Epithelial cell of proximal tubule (primary cell): ENCODE measurements at regions not wholly inside any gene's neighbourhood (a gene's known extent, or its start where the extent isn't known, plus 50 kb on each side); places are given as distances from the start of the nearest gene placed in this dataset.

ENCODE experiments used
- DNase-seq: peaks from one replicate; pipeline ENCODE4 v3.0.0-alpha.2; 2011; ENCODE audit warnings: low read depth
- H3K4me3 ChIP-seq: 2 replicates; pipeline ENCODE4 v1.5.1; 2011; ENCODE audit warnings: low read depth, mild to moderate bottlenecking, low read length
- TF ChIP-seq, protein P1 (sequence below): conservative IDR thresholded peaks from 2 replicates; pipeline ENCODE4 v1.5.1; 2012; ENCODE audit warnings: low read depth, mild to moderate bottlenecking, low read length

GRCh38 chr3:193780397-193780796 is 187.4 kb downstream of the OPA1 start:
- TF ChIP-seq, protein P1, sequence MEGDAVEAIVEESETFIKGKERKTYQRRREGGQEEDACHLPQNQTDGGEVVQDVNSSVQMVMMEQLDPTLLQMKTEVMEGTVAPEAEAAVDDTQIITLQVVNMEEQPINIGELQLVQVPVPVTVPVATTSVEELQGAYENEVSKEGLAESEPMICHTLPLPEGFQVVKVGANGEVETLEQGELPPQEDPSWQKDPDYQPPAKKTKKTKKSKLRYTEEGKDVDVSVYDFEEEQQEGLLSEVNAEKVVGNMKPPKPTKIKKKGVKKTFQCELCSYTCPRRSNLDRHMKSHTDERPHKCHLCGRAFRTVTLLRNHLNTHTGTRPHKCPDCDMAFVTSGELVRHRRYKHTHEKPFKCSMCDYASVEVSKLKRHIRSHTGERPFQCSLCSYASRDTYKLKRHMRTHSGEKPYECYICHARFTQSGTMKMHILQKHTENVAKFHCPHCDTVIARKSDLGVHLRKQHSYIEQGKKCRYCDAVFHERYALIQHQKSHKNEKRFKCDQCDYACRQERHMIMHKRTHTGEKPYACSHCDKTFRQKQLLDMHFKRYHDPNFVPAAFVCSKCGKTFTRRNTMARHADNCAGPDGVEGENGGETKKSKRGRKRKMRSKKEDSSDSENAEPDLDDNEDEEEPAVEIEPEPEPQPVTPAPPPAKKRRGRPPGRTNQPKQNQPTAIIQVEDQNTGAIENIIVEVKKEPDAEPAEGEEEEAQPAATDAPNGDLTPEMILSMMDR, result no peak
- no peak overlapping the region for H3K4me3 ChIP-seq
- DNase-seq, result no peak

- DNase-seq, result no peak
- TF ChIP-seq, protein P1, result peak; percentile 93
- H3K4me3 ChIP-seq, result no peak overlapping the region
Measured at GRCh38 chr3:193780810-193781478, 187.9 kb downstream of the OPA1 start.

DNA sequence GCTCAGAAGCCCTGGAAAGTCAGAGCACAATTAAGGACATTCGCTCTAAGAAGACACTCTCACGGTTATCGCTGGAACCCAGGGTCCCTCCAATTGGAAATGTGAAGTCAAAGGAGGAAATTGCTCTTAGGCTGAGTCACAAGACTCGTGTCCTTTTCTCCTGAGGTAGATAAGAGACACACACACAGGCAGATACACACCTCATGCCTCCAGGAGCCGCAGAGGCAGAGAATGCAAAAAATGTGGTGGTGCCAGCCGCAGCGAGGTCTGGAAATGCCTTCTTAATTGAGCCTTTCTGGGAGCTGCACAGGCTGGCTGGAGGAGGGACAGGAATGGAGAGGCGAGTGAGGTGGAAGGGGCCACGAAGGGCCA is 189.3 kb downstream of the OPA1 start:
- H3K4me3 ChIP-seq, result no peak overlapping the region
- DNase-seq, result peak; percentile 66
- TF ChIP-seq, protein P1, result no peak

DNA sequence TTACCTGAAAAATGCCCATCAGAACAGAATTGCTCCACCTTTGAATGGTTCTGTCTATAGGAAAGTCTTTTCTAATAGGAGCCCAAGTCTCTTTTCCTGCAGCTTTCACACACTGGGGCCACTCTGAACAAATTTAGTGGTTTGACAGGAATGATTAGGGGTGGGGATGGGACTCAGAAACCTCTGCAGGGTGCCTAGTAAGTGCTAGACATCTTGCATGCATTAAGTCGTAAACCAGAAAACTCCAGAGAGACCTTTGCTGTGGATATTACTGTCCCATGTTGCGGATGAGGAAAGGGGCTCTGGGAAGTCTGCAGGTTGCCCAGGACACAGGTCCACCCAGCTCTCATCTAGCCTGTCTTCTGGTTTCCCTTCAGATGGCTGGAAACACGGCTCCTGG is 189.7 kb downstream of the OPA1 start:
- no peak overlapping the region for H3K4me3 ChIP-seq
- TF ChIP-seq, protein P1, result no peak
- DNase-seq, result no peak

DNA sequence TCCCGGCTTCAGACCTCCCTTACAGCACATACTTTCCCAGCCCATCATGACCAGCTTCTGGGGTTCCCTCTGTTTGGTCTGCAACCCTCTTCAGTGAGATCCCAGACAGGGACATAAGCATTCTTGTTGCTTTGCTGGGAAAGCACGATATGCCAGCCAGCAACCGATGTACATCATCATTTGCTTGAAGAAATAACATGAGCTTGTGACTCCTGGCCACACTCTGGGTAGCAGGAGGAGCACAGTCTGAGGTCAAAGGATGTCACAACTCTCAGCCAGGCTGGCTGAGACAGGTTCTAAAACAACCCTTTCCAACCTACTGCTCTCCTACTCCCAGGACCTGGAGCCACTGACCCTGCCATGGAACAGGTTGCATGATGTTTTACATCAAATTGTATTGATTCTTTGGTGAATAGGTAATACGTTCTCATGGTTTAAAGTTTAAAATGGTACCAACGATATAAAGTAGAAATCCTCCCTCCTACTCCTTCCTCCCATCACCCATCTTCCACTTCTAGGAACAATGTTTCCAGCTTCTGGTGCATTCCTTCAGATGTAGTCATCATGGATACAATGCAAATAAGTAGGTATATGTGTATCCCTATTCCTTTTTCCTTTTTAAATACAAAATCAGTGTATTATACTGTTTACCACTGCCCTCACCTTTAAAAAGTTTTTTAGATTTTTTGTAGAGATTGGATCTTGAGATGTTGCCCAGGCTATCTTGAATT is 190.3 kb downstream of the OPA1 start:
- H3K4me3 ChIP-seq, result no peak overlapping the region
- no peak for DNase-seq
- TF ChIP-seq, protein P1, result no peak

DNA sequence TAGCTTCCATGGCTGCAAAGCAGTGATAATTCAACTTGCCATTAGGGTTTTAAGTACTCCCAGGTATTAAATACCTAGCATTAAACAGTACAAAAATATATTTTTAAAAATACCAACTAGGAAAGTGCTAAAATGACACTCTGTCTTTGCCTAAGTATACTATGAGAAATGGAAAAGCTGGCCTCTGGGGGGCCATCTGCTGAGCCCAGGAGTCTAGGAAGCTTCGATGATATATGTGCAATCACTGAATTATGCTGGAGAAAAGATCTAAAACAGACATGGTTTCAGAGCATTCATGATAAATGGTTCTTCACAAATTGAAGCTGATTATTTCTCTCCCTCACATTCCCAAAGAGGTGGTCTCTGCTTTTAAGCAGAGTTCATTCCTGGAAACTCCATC is 191.8 kb downstream of the OPA1 start:
- no peak for DNase-seq
- no peak overlapping the region for H3K4me3 ChIP-seq
- TF ChIP-seq, protein P1, result no peak

GRCh38 chr3:193787496-193787870 is 194.5 kb downstream of the OPA1 start:
- no peak overlapping the region for H3K4me3 ChIP-seq

More at GRCh38 chr3:193787496-193787870, 194.5 kb downstream of the OPA1 start:
- DNase-seq, result no peak
- TF ChIP-seq, protein P1, result no peak
